ENCODE measurements at regions not wholly inside any gene's neighbourhood (a gene's known extent, or its start where the extent isn't known, plus 50 kb on each side); places are given as distances from the start of the nearest gene placed in this dataset.

DNA sequence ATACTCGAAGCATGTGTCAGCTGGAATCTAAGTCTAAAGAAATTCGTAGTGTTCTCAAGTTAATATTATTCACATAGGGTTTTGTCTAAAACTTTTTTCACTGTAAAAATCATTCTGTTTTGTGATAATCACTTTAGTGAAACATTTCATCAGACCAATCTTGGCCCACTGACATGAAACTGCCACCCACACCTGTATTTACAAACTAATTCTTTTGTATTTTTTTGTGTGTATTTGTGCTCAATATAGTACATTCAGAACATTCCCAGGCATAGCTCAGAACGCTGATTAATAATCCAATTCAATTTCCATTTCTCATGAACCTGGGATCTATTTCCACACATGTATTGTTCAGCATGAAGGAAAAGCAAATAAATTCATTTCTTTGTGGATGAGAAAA lies 191.7 kb downstream of the RASSF9 start (continued):
- TF ChIP-seq MZF1 (CRISPR knock-in tag; IDR thresholded peaks at IDR 0.05; ENCODE audit: borderline replicate concordance) (no peak), PPARG (CRISPR knock-in tag; conservative IDR thresholded peaks at IDR 0.05) (no peak)
- TF ChIP-seq, protein P1, sequence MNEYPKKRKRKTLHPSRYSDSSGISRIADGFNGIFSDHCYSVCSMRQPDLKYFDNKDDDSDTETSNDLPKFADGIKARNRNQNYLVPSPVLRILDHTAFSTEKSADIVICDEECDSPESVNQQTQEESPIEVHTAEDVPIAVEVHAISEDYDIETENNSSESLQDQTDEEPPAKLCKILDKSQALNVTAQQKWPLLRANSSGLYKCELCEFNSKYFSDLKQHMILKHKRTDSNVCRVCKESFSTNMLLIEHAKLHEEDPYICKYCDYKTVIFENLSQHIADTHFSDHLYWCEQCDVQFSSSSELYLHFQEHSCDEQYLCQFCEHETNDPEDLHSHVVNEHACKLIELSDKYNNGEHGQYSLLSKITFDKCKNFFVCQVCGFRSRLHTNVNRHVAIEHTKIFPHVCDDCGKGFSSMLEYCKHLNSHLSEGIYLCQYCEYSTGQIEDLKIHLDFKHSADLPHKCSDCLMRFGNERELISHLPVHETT (CRISPR knock-in tag; conservative IDR thresholded peaks at IDR 0.05) = no peak

DNA sequence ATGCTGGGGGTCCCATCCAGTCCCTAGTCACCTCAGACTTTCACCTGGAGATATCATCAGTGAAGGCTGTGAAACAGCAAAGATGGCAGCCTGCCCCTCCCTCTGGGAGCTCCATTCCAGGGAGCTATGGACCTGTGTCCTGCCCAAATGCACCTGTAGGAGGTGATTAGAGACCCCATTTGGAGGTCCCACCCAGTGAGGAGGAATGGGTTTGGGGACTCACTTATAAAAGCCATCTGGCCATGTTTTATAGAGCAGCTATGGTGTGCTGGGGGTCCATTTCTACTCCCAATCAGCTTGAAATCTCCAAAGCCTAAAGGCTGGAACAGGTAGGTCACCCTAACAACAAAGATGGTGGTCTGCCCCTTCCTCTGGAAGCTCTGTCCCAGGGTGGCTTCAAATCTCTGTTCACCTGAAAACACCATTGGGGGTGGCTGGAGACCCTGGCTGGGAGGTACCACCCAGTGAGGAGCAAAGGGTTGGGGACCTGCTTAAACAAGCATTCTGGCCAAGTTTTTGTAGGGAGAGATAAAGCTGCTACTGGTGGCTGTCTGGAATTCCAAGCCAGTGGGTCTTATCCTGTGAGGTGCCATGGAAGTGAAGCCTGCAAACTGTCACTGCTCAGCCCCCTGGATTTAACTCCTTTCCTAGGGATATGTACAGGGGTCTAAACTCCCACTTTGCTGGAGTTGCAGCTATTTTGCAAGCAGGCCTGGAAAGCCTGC lies 182.3 kb downstream of the RASSF9 start:
- DNase-seq (ENCODE audit: low spot score) (no peak), ATAC-seq (no peak), FAIRE-seq (no peak)
- peaks cover 32% of the 10 kb centered on the region for H3K9me3 ChIP-seq (ENCODE audit: low read length)
- H4K20me1 ChIP-seq (ENCODE audit: insufficient read depth, low read length) = no peaks in the 10 kb centered on the region
- H3K79me2 ChIP-seq (ENCODE audit: insufficient read depth, low read length) = no peaks in the 10 kb centered on the region
- intact Hi-C loops (cut with micrococcal nuclease; ENCODE audit: unreplicated experiment) = no loop called here
- H3K36me3 ChIP-seq (replicated peaks in 1 of 2; ENCODE audit: control insufficient read depth in 1 of 2, insufficient read depth in 2 of 2, low read length in 2 of 2) = no peaks in the 10 kb centered on the region
- H3K4me2 ChIP-seq (ENCODE audit: low read depth, low read length) = no peak overlapping the region
- ChIA-PET POLR2A (no interaction called here), CTCF (ENCODE audit: low intra/inter-chr PET ratio, low total read pairs) (no interaction called here)
- no peak overlapping the region for H3K9ac ChIP-seq (ENCODE audit: insufficient read depth, low read depth, low read length)
- H3K27ac ChIP-seq (ENCODE audit: extremely low read length, insufficient read depth, low read length) = no peak overlapping the region
- H3K4me3 ChIP-seq (replicated peaks in 1 of 3; ENCODE audit: insufficient read depth in 1 of 3, low read depth in 2 of 3, low read length in 3 of 3) = no peak overlapping the region
- BruUV-seq (replicated peaks) = no TSS peak
- H2AFZ ChIP-seq (ENCODE audit: low read length) = no peak overlapping the region
- in situ Hi-C loops (cut with HindIII; ENCODE audit: extremely low pct_ligation_motif_present, low pct_unique_long_range_greater_than_20kb) = no loop called here
- no peaks in the 10 kb centered on the region for H3K27me3 ChIP-seq (ENCODE audit: control insufficient read depth in 1 of 2, insufficient read depth in 2 of 2, low read length in 2 of 2)
- no peaks in the 10 kb centered on the region for H3K4me1 ChIP-seq (ENCODE audit: insufficient read depth, low read length)
- TF ChIP-seq GATA4 (IDR thresholded peaks at IDR 0.05; ENCODE audit: borderline replicate concordance, low read depth) (no peak), ZNF792 (CRISPR knock-in tag; IDR thresholded peaks at IDR 0.05) (no peak), ZNF331 (CRISPR knock-in tag; IDR thresholded peaks at IDR 0.05) (no peak), SRSF4 (IDR thresholded peaks at IDR 0.05; ENCODE audit: low read depth, low read length, poor library complexity, severe bottlenecking) (no peak), JARID2 (CRISPR knock-in tag; IDR thresholded peaks at IDR 0.05; ENCODE audit: insufficient replicate concordance) (no peak), HOXA7 (CRISPR knock-in tag; IDR thresholded peaks at IDR 0.05) (no peak), HDAC1 (CRISPR knock-in tag; IDR thresholded peaks at IDR 0.05) (no peak), DNMT3B (CRISPR knock-in tag; conservative IDR thresholded peaks at IDR 0.05) (no peak), ZNF687 (CRISPR knock-in tag; IDR thresholded peaks at IDR 0.05) (no peak), ZMYM2 (CRISPR knock-in tag; IDR thresholded peaks at IDR 0.05) (no peak), ZNF10 (CRISPR knock-in tag; IDR thresholded peaks at IDR 0.05; ENCODE audit: borderline replicate concordance, low read depth) (no peak)
- TF ChIP-seq, protein P2, sequence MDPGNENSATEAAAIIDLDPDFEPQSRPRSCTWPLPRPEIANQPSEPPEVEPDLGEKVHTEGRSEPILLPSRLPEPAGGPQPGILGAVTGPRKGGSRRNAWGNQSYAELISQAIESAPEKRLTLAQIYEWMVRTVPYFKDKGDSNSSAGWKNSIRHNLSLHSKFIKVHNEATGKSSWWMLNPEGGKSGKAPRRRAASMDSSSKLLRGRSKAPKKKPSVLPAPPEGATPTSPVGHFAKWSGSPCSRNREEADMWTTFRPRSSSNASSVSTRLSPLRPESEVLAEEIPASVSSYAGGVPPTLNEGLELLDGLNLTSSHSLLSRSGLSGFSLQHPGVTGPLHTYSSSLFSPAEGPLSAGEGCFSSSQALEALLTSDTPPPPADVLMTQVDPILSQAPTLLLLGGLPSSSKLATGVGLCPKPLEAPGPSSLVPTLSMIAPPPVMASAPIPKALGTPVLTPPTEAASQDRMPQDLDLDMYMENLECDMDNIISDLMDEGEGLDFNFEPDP (CRISPR knock-in tag; conservative IDR thresholded peaks at IDR 0.05) = no peak

Measured in HepG2 (cell line).